ENCODE measurements at regions not wholly inside any gene's neighbourhood (a gene's known extent, or its start where the extent isn't known, plus 50 kb on each side); places are given as distances from the start of the nearest gene placed in this dataset.

- FAIRE-seq (no peak), DNase-seq (ENCODE audit: insufficient read length, low spot score) (no peak)
- TF ChIP-seq POLR2A (IDR thresholded peaks at IDR 0.05; ENCODE audit: low read depth, low read length) = no peak
Measured at GRCh38 chr1:99464738-99465137, 181.2 kb upstream of the PALMD start.

- no peak for DNase-seq (ENCODE audit: insufficient read length, low spot score)
- peak; percentile 96 for FAIRE-seq
- no peak for TF ChIP-seq POLR2A (IDR thresholded peaks at IDR 0.05; ENCODE audit: low read depth, low read length)
Measured at GRCh38 chr1:99465176-99465900, 180.6 kb upstream of the PALMD start.

- FAIRE-seq = no peak
- no peak for TF ChIP-seq POLR2A (IDR thresholded peaks at IDR 0.05; ENCODE audit: low read depth, low read length)
Measured at GRCh38 chr1:99467645-99468044, 178.3 kb upstream of the PALMD start.

GRCh38 chr1:99469550-99469971 is 176.4 kb upstream of the PALMD start:
- TF ChIP-seq POLR2A (IDR thresholded peaks at IDR 0.05; ENCODE audit: low read depth, low read length) = no peak
- no peak for FAIRE-seq
- no peak for DNase-seq (ENCODE audit: insufficient read length, low spot score)

More at GRCh38 chr1:99467645-99468044, 178.3 kb upstream of the PALMD start:
- DNase-seq (ENCODE audit: insufficient read length, low spot score) = no peak

- FAIRE-seq = no peak
- DNase-seq (ENCODE audit: insufficient read length, low spot score) = no peak
- no peak for TF ChIP-seq POLR2A (IDR thresholded peaks at IDR 0.05; ENCODE audit: low read depth, low read length)
Measured at GRCh38 chr1:99472893-99473292, 173.0 kb upstream of the PALMD start.

GRCh38 chr1:99474350-99474893 is 171.5 kb upstream of the PALMD start:
- DNase-seq (ENCODE audit: insufficient read length, low spot score) (no peak), FAIRE-seq (no peak)
- TF ChIP-seq POLR2A (IDR thresholded peaks at IDR 0.05; ENCODE audit: low read depth, low read length) = no peak

- no peak for TF ChIP-seq POLR2A (IDR thresholded peaks at IDR 0.05; ENCODE audit: low read depth, low read length)
- FAIRE-seq (no peak), DNase-seq (ENCODE audit: insufficient read length, low spot score) (no peak)
Measured at GRCh38 chr1:99476058-99476457, 169.9 kb upstream of the PALMD start.

- DNase-seq (ENCODE audit: insufficient read length, low spot score) (no peak), FAIRE-seq (peak; percentile 84)
- no peak for TF ChIP-seq POLR2A (IDR thresholded peaks at IDR 0.05; ENCODE audit: low read depth, low read length)
Measured at GRCh38 chr1:99481391-99481996, 164.4 kb upstream of the PALMD start.

GRCh38 chr1:99482286-99482685 is 163.6 kb upstream of the PALMD start:
- TF ChIP-seq POLR2A (IDR thresholded peaks at IDR 0.05; ENCODE audit: low read depth, low read length) = no peak
- DNase-seq (ENCODE audit: insufficient read length, low spot score) (no peak), FAIRE-seq (no peak)

GRCh38 chr1:99482750-99483149 is 163.2 kb upstream of the PALMD start:
- DNase-seq (ENCODE audit: insufficient read length, low spot score) (no peak), FAIRE-seq (no peak)
- no peak for TF ChIP-seq POLR2A (IDR thresholded peaks at IDR 0.05; ENCODE audit: low read depth, low read length)

- no peak for TF ChIP-seq POLR2A (IDR thresholded peaks at IDR 0.05; ENCODE audit: low read depth, low read length)
- no peak for DNase-seq (ENCODE audit: insufficient read length, low spot score)
- no peak for FAIRE-seq
Measured at GRCh38 chr1:99490031-99490430, 155.9 kb upstream of the PALMD start.

GRCh38 chr1:99496067-99496466 is 149.8 kb upstream of the PALMD start:
- FAIRE-seq (no peak), DNase-seq (ENCODE audit: insufficient read length, low spot score) (no peak)
- TF ChIP-seq POLR2A (IDR thresholded peaks at IDR 0.05; ENCODE audit: low read depth, low read length) = no peak

- no peak for FAIRE-seq
Measured at GRCh38 chr1:99497690-99498089, 148.2 kb upstream of the PALMD start.

GRCh38 chr1:99500541-99500940 is 145.4 kb upstream of the PALMD start:
- FAIRE-seq (no peak), DNase-seq (ENCODE audit: insufficient read length, low spot score) (no peak)
- no peak for TF ChIP-seq POLR2A (IDR thresholded peaks at IDR 0.05; ENCODE audit: low read depth, low read length)

More at GRCh38 chr1:99497690-99498089, 148.2 kb upstream of the PALMD start:
- no peak for TF ChIP-seq POLR2A (IDR thresholded peaks at IDR 0.05; ENCODE audit: low read depth, low read length)
- no peak for DNase-seq (ENCODE audit: insufficient read length, low spot score)

- DNase-seq (ENCODE audit: insufficient read length, low spot score) = no peak
- no peak for TF ChIP-seq POLR2A (IDR thresholded peaks at IDR 0.05; ENCODE audit: low read depth, low read length)
- no peak for FAIRE-seq
Measured at GRCh38 chr1:99501871-99502270, 144.0 kb upstream of the PALMD start.
